ENCODE measurements at regions not wholly inside any gene's neighbourhood (a gene's known extent, or its start where the extent isn't known, plus 50 kb on each side); places are given as distances from the start of the nearest gene placed in this dataset.

DNA sequence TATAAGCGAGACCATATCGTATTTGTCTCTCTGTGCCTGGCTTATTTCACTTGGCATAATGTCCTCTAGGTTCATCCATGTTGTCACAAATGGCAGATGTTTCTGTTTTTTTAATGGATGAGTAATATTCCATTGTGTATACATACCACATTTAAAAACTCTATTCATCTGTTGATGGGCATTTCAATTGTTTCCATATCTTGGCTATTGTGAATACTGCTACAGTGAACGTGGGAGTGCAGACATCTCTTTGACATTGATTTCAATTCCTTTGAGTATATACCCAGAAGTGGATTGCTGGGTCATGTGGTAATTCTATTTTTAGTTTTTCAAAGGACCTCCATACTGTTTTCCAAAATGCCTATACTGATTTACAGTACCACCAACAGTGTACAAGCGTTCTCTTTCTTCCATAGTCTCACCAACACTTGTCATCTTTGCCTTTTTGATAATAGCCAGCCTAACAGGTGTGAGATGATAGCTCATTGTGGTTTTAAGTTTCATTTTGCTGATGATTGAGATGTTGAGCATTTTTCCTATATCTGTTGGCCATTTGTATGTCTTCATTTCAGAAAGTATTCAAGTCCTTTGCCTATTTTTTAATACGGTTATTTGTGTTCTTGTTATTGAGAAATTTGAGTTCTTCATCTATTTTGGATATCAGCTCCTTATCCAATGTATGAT is 194.7 kb upstream of the E2F8 start:
- no peak for TF ChIP-seq JUND (IDR thresholded peaks at IDR 0.05; ENCODE audit: low read depth)
- DNase-seq (ENCODE audit: low read depth in 1 of 2, low spot score in 1 of 2), result no peak
- in situ Hi-C loops (cut with HindIII; ENCODE audit: low pct_unique_long_range_greater_than_20kb, low sequenced_read_pairs), result no loop called here

DNA sequence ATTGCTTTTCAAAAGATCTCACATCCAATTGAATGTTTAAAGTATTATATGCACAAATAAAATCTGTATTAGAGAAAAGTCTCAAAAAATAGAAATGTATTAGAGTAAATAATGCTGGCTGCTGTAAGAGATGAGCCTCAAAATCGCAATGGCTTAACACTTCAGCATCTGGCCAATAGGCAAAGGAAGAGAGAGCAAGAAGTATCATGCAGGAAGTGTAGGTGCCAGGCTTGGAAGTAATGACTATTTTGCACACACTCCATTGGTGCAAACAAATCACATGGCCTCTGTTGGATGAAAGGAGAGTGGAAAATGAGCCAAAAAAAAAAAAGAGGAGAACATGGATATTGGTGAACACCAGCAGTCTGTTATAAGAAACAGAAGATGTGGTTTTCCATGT is 193.0 kb upstream of the E2F8 start:
- TF ChIP-seq JUND (IDR thresholded peaks at IDR 0.05; ENCODE audit: low read depth), result no peak
- in situ Hi-C loops (cut with HindIII; ENCODE audit: low pct_unique_long_range_greater_than_20kb, low sequenced_read_pairs), result no loop called here
- no peak for DNase-seq (ENCODE audit: low read depth in 1 of 2, low spot score in 1 of 2)

DNA sequence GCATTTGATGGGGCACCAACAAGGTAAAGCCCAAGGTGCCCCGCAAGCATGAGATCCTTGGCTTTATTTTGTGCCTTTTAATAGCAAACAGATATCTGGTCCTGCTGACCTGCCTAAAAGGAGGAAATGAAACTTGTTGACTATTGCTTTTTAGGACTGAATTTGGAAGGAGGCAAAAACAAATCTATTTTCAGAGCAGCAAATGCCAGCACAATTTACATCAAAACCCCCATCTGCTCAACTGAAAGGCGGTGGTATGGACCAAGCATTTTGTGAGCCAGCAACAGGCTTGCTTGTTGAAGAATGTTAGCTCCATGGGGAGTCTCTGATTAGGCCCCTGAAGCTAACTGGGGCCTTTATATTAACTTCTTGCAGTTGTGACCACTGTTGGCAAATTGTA is 192.6 kb upstream of the E2F8 start:
- DNase-seq (ENCODE audit: low read depth in 1 of 2, low spot score in 1 of 2), result no peak
- TF ChIP-seq JUND (IDR thresholded peaks at IDR 0.05; ENCODE audit: low read depth), result no peak
- in situ Hi-C loops (cut with HindIII; ENCODE audit: low pct_unique_long_range_greater_than_20kb, low sequenced_read_pairs), result no loop called here

DNA sequence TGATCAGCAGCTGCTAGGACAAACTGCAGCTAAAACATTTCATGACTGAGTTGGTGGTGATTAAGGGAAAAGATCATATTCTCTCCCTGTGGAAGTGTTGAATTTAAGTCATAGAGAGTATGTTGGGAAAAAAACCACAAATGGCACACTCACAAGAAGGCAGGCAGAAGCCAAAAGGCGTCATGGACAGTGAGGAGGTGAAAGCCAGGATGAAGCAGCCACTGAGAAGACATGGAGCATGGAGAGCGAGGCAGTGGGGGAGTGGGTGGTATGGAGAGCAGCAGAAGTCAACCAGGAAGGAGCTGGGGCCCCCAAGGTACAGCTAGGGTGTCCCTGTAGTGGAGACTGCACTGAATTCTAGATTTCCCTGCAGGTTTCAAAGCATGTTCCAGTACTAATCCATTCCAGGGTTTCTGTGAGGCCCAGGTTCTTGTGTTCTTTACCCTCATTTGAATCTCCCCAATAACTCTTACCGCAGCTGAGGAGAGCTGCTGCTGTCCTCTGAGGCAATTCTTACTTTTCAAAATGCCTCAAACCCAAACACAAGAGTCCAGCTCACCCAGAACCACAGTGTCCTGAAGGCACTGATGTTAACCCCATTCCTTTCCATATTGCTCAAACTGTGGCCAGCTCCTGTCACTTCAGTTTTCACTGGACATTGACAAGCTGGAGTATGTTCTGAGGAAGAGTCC is 191.8 kb upstream of the E2F8 start:
- in situ Hi-C loops (cut with HindIII; ENCODE audit: low pct_unique_long_range_greater_than_20kb, low sequenced_read_pairs), result no loop called here
- no peak for TF ChIP-seq JUND (IDR thresholded peaks at IDR 0.05; ENCODE audit: low read depth)
- DNase-seq (ENCODE audit: low read depth in 1 of 2, low spot score in 1 of 2), result peak in 1 of 2 experiments; percentile 15

DNA sequence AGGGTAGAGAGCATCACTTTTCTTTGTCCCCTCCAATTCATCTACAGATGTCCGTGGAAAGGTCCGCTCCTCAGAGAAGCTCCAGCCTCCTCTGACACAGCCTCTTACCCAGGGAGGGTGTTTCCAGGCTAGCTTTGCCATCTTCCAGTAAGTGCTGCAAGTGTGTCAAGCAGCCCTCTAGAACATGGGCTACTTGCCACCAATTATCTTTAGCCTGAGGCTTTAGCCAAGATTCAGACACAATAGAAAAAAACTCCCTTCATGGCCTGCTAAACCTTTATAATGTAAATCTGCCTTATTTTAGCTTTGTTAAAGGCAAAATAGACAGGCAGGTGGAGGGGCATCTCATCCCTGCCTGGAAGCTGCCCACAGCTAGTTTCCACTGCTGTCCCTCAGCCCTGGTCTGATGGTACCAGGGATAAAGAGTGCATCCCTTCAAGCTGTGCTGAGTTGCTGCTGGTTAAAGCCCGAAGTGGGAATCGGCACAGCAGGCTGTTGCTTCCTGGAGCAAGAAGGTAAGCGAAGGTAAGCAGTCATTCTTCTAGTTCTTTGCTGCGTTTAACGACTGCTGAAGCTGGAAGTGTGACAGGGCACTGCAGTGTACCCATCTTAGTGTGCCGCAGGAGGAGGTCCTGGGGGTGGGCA is 190.1 kb upstream of the E2F8 start:
- in situ Hi-C loops (cut with HindIII; ENCODE audit: low pct_unique_long_range_greater_than_20kb, low sequenced_read_pairs), result no loop called here
- DNase-seq (ENCODE audit: low read depth in 1 of 2, low spot score in 1 of 2), result no peak
- TF ChIP-seq JUND (IDR thresholded peaks at IDR 0.05; ENCODE audit: low read depth), result no peak

DNA sequence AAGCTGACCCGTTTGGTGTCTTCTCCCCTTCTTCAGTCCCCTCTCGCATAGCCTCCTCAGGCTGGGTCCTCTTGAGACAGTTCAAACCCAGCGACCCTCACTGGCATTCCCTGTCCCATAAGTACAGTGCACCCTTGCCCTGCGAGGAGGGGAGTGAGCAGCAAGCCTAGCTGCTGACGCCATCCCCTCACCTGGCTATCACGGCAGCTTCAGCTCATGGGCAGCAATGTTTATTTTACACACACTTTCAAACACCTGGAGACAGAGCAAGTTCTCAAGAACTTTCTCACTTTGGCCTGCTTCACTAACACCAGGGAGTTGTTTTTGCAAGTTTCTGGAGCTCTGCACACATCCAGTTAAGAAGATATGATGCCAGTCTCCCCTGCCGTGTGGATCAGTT is 189.6 kb upstream of the E2F8 start:
- in situ Hi-C loops (cut with HindIII; ENCODE audit: low pct_unique_long_range_greater_than_20kb, low sequenced_read_pairs), result no loop called here
- DNase-seq (ENCODE audit: low read depth in 1 of 2, low spot score in 1 of 2), result no peak
- TF ChIP-seq JUND (IDR thresholded peaks at IDR 0.05; ENCODE audit: low read depth), result no peak

DNA sequence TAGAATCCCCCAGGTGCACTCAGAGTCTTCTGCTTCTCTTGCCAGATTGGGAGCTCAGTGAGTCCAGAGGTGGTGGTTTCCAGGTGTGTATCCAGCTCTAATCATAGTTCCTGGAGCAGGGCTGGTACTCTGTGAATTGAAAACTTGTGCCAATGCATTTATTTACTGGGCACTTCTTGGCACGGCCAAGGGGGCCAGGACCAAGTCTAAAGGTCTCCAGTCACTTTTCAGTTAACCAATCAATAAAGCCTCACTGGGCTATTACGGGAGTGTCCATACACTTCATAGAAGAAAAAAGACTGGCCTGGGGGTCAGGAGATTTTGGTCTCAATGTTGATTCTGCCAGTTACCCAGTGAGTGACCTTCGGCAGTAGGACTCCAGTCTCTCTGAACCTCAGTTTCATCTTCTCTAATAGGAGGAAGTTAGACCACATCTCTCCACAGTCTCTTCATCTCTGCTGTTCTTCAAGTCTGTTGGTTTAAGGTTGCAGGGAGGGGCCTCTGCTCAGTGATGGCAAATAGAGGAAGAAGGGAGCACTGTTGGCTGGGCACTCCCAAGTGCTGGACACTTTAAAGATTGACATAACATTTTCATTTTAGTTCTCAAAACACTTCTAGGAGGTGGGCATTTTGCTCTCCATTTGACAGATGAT is 188.5 kb upstream of the E2F8 start:
- in situ Hi-C loops (cut with HindIII; ENCODE audit: low pct_unique_long_range_greater_than_20kb, low sequenced_read_pairs), result no loop called here
- DNase-seq (ENCODE audit: low read depth in 1 of 2, low spot score in 1 of 2), result no peak
- no peak for TF ChIP-seq JUND (IDR thresholded peaks at IDR 0.05; ENCODE audit: low read depth)

DNA sequence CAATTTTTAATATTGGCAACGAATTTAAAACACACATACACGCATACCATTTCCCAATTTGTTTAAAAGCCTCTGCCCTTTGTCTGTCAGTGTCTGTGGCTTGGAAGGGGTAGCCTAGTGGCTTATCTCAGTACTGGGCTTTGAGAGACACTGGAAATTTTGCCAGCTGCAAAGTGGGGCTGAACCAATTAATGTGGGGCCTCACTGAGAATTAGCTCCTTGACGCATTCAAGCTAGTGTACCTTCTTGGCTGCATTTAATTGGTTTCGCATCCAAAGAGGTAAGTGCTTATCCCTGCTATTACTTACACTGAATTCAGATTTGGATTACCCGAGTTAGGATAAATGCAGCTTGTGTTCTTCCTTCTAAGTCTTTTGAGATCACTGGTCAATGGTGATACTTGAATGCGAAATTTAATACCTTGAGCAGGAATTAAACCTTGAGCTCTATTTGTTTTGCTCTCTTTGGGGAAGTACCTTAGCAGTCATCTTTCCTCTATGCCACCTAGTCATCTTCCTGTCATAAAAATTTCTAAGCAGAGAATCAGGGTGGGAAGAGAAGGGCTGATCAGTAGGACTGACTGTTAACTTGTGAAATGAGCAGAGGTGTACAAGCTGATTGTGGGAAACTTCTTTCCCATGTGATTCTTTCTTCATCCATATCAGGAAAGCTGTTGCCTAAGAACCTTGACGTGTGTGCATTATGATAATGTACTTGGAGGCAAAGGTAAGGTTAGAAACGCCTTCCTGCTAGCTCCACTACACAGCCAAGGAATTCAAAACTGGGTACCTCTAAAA is 187.7 kb upstream of the E2F8 start:
- in situ Hi-C loops (cut with HindIII; ENCODE audit: low pct_unique_long_range_greater_than_20kb, low sequenced_read_pairs), result no loop called here
- DNase-seq (ENCODE audit: low read depth in 1 of 2, low spot score in 1 of 2), result no peak

DNA sequence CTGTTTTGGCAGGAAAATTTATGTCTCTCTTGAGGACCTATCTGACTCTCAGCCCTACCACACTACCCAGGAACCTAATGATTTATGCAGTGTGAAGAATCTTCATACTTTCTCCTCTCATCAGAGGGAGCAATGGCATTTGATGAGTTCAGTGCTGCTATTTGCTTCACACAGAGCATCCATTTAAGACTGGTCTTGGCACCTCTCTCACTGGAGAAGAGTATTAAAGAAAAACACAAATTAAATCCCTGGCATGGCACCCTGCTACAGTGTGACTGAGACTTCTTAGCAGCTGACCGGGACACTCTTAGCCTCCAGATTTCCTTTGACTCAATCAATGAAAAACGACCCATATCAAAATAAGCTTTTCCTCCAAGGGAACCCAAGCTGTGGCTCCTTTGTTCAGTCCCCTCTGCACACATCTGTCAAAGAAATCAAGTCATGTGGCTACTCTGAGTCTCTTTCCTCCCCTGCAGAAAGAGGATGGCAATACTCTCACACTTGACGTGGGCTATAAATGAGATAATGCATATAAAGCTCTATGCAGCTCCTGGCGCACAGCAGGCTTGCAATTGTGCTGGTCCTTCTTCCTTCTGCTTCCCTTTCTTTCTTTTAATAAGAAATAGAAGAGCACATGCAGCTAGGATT is 186.1 kb upstream of the E2F8 start:
- no peak for DNase-seq (ENCODE audit: low read depth in 1 of 2, low spot score in 1 of 2)
- no peak for TF ChIP-seq JUND (IDR thresholded peaks at IDR 0.05; ENCODE audit: low read depth)
- in situ Hi-C loops (cut with HindIII; ENCODE audit: low pct_unique_long_range_greater_than_20kb, low sequenced_read_pairs), result no loop called here

More for the DNA sequence above, 187.7 kb upstream of the E2F8 start:
- no peak for TF ChIP-seq JUND (IDR thresholded peaks at IDR 0.05; ENCODE audit: low read depth)

DNA sequence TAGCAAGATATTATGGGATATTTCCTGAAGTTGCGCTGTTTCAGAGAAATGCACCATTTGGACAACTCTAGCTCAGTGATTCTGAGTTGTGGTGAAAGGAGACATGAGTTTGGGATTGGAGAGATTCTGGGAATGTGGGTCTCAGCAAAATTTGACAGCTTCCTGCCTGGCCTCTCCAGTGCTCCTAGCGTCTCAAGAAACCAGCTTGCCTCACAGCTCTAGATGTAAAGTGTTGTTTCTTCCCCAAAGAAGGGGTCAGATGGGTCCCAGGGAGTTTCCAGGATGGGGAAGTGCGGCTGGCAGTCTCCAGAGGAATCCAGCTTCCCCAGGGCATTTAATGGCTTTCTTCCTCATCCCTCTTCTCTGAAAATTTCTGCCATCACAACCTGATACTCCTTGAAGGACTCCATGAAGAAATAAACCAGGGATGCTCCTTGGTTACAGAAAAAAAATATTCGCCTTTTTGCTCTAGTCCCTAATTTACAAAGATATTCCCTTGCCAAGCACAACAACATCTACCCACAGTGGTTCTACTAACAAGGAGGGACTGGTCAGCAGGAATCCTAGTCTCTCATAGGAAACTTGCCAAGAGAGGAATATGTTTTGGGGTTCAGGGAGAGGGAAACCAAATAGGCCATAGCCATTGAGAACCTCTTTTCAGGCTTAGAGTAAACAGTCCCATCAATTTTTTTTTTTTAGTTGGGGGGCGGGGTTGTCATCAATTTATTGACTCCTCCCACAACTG is 185.4 kb upstream of the E2F8 start:
- DNase-seq (ENCODE audit: low read depth in 1 of 2, low spot score in 1 of 2), result no peak
- no peak for TF ChIP-seq JUND (IDR thresholded peaks at IDR 0.05; ENCODE audit: low read depth)
- in situ Hi-C loops (cut with HindIII; ENCODE audit: low pct_unique_long_range_greater_than_20kb, low sequenced_read_pairs), result no loop called here

DNA sequence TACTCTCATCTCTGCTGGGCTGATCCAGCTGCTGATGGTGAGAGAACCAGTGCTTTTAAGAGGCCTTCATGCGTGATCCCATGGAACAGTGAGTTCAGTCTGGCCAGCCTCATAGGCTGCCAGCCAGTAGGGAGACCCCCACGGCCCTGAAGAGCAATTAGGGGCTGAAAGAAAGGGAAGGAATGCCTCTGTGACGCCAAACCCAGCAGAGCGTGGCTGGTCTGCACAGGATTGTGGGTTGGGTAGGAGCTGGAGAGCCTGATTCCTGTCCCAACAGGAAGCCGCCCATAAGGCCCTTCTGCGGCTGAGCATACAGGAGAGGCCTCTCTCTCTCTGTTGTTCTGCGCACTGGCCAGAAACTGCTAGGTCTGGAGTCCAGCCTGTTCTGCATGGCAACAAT is 181.5 kb upstream of the E2F8 start:
- no peak for TF ChIP-seq JUND (IDR thresholded peaks at IDR 0.05; ENCODE audit: low read depth)
- no peak for DNase-seq (ENCODE audit: low read depth in 1 of 2, low spot score in 1 of 2)

More for the DNA sequence above, 181.5 kb upstream of the E2F8 start:
- in situ Hi-C loops (cut with HindIII; ENCODE audit: low pct_unique_long_range_greater_than_20kb, low sequenced_read_pairs), result no loop called here

Data from T47D (cell line).